ENCODE measurements at regions not wholly inside any gene's neighbourhood (a gene's known extent, or its start where the extent isn't known, plus 50 kb on each side); places are given as distances from the start of the nearest gene placed in this dataset.

GRCh38 chr15:95944661-95945255 is 385.7 kb upstream of the NR2F2 start:
- Histone ChIP-seq H3K4me1 (ENCODE audit: insufficient read depth, insufficient read length) (no peaks in the 10 kb centered on the region), H3K9ac (ENCODE audit: insufficient read length, low read depth) (no peak overlapping the region), H3K9me3 (ENCODE audit: insufficient read depth, low read length) (0 out of 2 replicates have a peak, but pooled peaks cover 5% of the 10 kb centered on the region), H3K36me3 (ENCODE audit: insufficient read depth, insufficient read length, low read length) (no peaks in the 10 kb centered on the region), H3K4me3 (ENCODE audit: insufficient read length, low read depth) (no peak overlapping the region), H3K27me3 (ENCODE audit: insufficient read depth, insufficient read length) (no peaks in the 10 kb centered on the region)
- no peak for TF ChIP-seq YY1 (IDR thresholded peaks at IDR 0.05; ENCODE audit: insufficient read depth, insufficient read length)
- TF ChIP-seq SUZ12 (IDR thresholded peaks at IDR 0.05; ENCODE audit: extremely low read depth, insufficient read depth, insufficient read length), result no peak
- no peak for TF ChIP-seq ZNF274 (IDR thresholded peaks at IDR 0.05; ENCODE audit: low read depth, low read length)
- DNase-seq (ENCODE audit: low read depth, low spot score), result no peak

- Histone ChIP-seq H3K9me3 (ENCODE audit: insufficient read depth, low read length) (0 out of 2 replicates have a peak, but pooled peaks cover 5% of the 10 kb centered on the region), H3K27me3 (ENCODE audit: insufficient read depth, insufficient read length) (no peaks in the 10 kb centered on the region), H3K9ac (ENCODE audit: insufficient read length, low read depth) (no peak overlapping the region), H3K36me3 (ENCODE audit: insufficient read depth, insufficient read length, low read length) (no peaks in the 10 kb centered on the region), H3K4me3 (ENCODE audit: insufficient read length, low read depth) (no peak overlapping the region), H3K4me1 (ENCODE audit: insufficient read depth, insufficient read length) (no peaks in the 10 kb centered on the region)
- no peak for DNase-seq (ENCODE audit: low read depth, low spot score)
- TF ChIP-seq ZNF274 (IDR thresholded peaks at IDR 0.05; ENCODE audit: low read depth, low read length) (no peak), SUZ12 (IDR thresholded peaks at IDR 0.05; ENCODE audit: extremely low read depth, insufficient read depth, insufficient read length) (no peak), YY1 (IDR thresholded peaks at IDR 0.05; ENCODE audit: insufficient read depth, insufficient read length) (no peak)
Observed at GRCh38 chr15:95946241-95946640, 384.3 kb upstream of the NR2F2 start.

- no peaks in the 10 kb centered on the region for H3K36me3 ChIP-seq (ENCODE audit: insufficient read depth, insufficient read length, low read length)
- H3K9ac ChIP-seq (ENCODE audit: insufficient read length, low read depth), result no peak overlapping the region
- H3K4me1 ChIP-seq (ENCODE audit: insufficient read depth, insufficient read length), result no peaks in the 10 kb centered on the region
- H3K4me3 ChIP-seq (ENCODE audit: insufficient read length, low read depth), result no peak overlapping the region
- DNase-seq (ENCODE audit: low read depth, low spot score), result no peak
- TF ChIP-seq YY1 (IDR thresholded peaks at IDR 0.05; ENCODE audit: insufficient read depth, insufficient read length), result no peak
- no peak for TF ChIP-seq SUZ12 (IDR thresholded peaks at IDR 0.05; ENCODE audit: extremely low read depth, insufficient read depth, insufficient read length)
- no peak for TF ChIP-seq ZNF274 (IDR thresholded peaks at IDR 0.05; ENCODE audit: low read depth, low read length)
- 0 out of 2 replicates have a peak, but pooled peaks cover 3% of the 10 kb centered on the region for H3K9me3 ChIP-seq (ENCODE audit: insufficient read depth, low read length)
- H3K27me3 ChIP-seq (ENCODE audit: insufficient read depth, insufficient read length), result no peaks in the 10 kb centered on the region
Observed at GRCh38 chr15:95946926-95947325, 383.6 kb upstream of the NR2F2 start.

GRCh38 chr15:95948411-95948810 is 382.1 kb upstream of the NR2F2 start:
- Histone ChIP-seq H3K4me1 (ENCODE audit: insufficient read depth, insufficient read length) (no peaks in the 10 kb centered on the region), H3K27me3 (ENCODE audit: insufficient read depth, insufficient read length) (no peaks in the 10 kb centered on the region), H3K36me3 (ENCODE audit: insufficient read depth, insufficient read length, low read length) (no peaks in the 10 kb centered on the region), H3K9ac (ENCODE audit: insufficient read length, low read depth) (no peak overlapping the region), H3K9me3 (ENCODE audit: insufficient read depth, low read length) (no peaks in the 10 kb centered on the region), H3K4me3 (ENCODE audit: insufficient read length, low read depth) (no peak overlapping the region)
- no peak for DNase-seq (ENCODE audit: low read depth, low spot score)
- TF ChIP-seq SUZ12 (IDR thresholded peaks at IDR 0.05; ENCODE audit: extremely low read depth, insufficient read depth, insufficient read length) (no peak), YY1 (IDR thresholded peaks at IDR 0.05; ENCODE audit: insufficient read depth, insufficient read length) (no peak), ZNF274 (IDR thresholded peaks at IDR 0.05; ENCODE audit: low read depth, low read length) (no peak)

GRCh38 chr15:95953032-95953431 is 377.5 kb upstream of the NR2F2 start:
- no peaks in the 10 kb centered on the region for H3K36me3 ChIP-seq (ENCODE audit: insufficient read depth, insufficient read length, low read length)
- H3K27me3 ChIP-seq (ENCODE audit: insufficient read depth, insufficient read length), result no peaks in the 10 kb centered on the region
- H3K4me3 ChIP-seq (ENCODE audit: insufficient read length, low read depth), result no peak overlapping the region
- H3K9ac ChIP-seq (ENCODE audit: insufficient read length, low read depth), result no peak overlapping the region
- H3K4me1 ChIP-seq (ENCODE audit: insufficient read depth, insufficient read length), result no peaks in the 10 kb centered on the region
- no peaks in the 10 kb centered on the region for H3K9me3 ChIP-seq (ENCODE audit: insufficient read depth, low read length)
- TF ChIP-seq YY1 (IDR thresholded peaks at IDR 0.05; ENCODE audit: insufficient read depth, insufficient read length) (no peak), ZNF274 (IDR thresholded peaks at IDR 0.05; ENCODE audit: low read depth, low read length) (no peak), SUZ12 (IDR thresholded peaks at IDR 0.05; ENCODE audit: extremely low read depth, insufficient read depth, insufficient read length) (no peak)
- DNase-seq (ENCODE audit: low read depth, low spot score), result no peak

- Histone ChIP-seq H3K27me3 (ENCODE audit: insufficient read depth, insufficient read length) (no peaks in the 10 kb centered on the region), H3K4me1 (ENCODE audit: insufficient read depth, insufficient read length) (no peaks in the 10 kb centered on the region), H3K36me3 (ENCODE audit: insufficient read depth, insufficient read length, low read length) (no peaks in the 10 kb centered on the region), H3K9me3 (ENCODE audit: insufficient read depth, low read length) (no peaks in the 10 kb centered on the region), H3K9ac (ENCODE audit: insufficient read length, low read depth) (no peak overlapping the region), H3K4me3 (ENCODE audit: insufficient read length, low read depth) (no peak overlapping the region)
- no peak for DNase-seq (ENCODE audit: low read depth, low spot score)
- TF ChIP-seq ZNF274 (IDR thresholded peaks at IDR 0.05; ENCODE audit: low read depth, low read length) (no peak), SUZ12 (IDR thresholded peaks at IDR 0.05; ENCODE audit: extremely low read depth, insufficient read depth, insufficient read length) (no peak)
Observed at GRCh38 chr15:95957861-95958260, 372.6 kb upstream of the NR2F2 start.

GRCh38 chr15:95958382-95958781 is 372.1 kb upstream of the NR2F2 start:
- no peak for DNase-seq (ENCODE audit: low read depth, low spot score)
- H3K9ac ChIP-seq (ENCODE audit: insufficient read length, low read depth), result no peak overlapping the region
- no peaks in the 10 kb centered on the region for H3K27me3 ChIP-seq (ENCODE audit: insufficient read depth, insufficient read length)
- H3K4me1 ChIP-seq (ENCODE audit: insufficient read depth, insufficient read length), result no peaks in the 10 kb centered on the region
- no peaks in the 10 kb centered on the region for H3K36me3 ChIP-seq (ENCODE audit: insufficient read depth, insufficient read length, low read length)
- TF ChIP-seq ZNF274 (IDR thresholded peaks at IDR 0.05; ENCODE audit: low read depth, low read length) (no peak), SUZ12 (IDR thresholded peaks at IDR 0.05; ENCODE audit: extremely low read depth, insufficient read depth, insufficient read length) (no peak), YY1 (IDR thresholded peaks at IDR 0.05; ENCODE audit: insufficient read depth, insufficient read length) (no peak)
- H3K4me3 ChIP-seq (ENCODE audit: insufficient read length, low read depth), result no peak overlapping the region
- no peaks in the 10 kb centered on the region for H3K9me3 ChIP-seq (ENCODE audit: insufficient read depth, low read length)
